SK-N-SH (cell line): ENCODE measurements at regions not wholly inside any gene's neighbourhood (a gene's known extent, or its start where the extent isn't known, plus 50 kb on each side); places are given as distances from the start of the nearest gene placed in this dataset.

Experiments
- CTCF ChIP-seq: fragments of 200-600 bp; sonication (generic); IDR thresholded peaks from 2 replicates; pipeline ENCODE4 v1.6.1; 2017; ENCODE audit warnings: antibody characterized with exemption, mild to moderate bottlenecking, moderate library complexity
- EP300 ChIP-seq, 2 experiments: IDR thresholded peaks; 2 replicates each; pipeline versions ENCODE4 v1.4.0 to v1.6.1; 2012; ENCODE audit warnings: borderline replicate concordance in 1 of 2, low read depth in 1 of 2, low read length in 1 of 2
- GABPA ChIP-seq: IDR thresholded peaks from 2 replicates; pipeline ENCODE4 v1.4.0; 2012; ENCODE audit warnings: low read depth, mild to moderate bottlenecking
- MAX ChIP-seq: IDR thresholded peaks from 2 replicates; pipeline ENCODE4 v1.4.0; 2012; ENCODE audit warnings: low read depth
- MXI1 ChIP-seq: IDR thresholded peaks from 2 replicates; pipeline ENCODE4 v1.6.1; 2012; ENCODE audit warnings: mild to moderate bottlenecking, low read depth, low read length, improper control_type of control experiment
- NFIC ChIP-seq: IDR thresholded peaks from 2 replicates; pipeline ENCODE4 v1.4.0; 2012; ENCODE audit warnings: borderline replicate concordance
- NRF1 ChIP-seq: IDR thresholded peaks from 2 replicates; pipeline ENCODE4 v1.6.1; 2012; ENCODE audit warnings: low read depth, mild to moderate bottlenecking, low read length
- POLR2AphosphoS5 ChIP-seq: IDR thresholded peaks from 2 replicates; pipeline ENCODE4 v1.6.1; 2012; ENCODE audit warnings: low read depth, low read length
- SIN3A ChIP-seq: IDR thresholded peaks from 2 replicates; pipeline ENCODE4 v1.6.1; 2012; ENCODE audit warnings: low read depth, mild to moderate bottlenecking, low read length, moderate library complexity, borderline replicate concordance
- SMC3 ChIP-seq: IDR thresholded peaks from 2 replicates; pipeline ENCODE4 v1.6.1; 2012; ENCODE audit warnings: low read depth, low read length, improper control_type of control experiment
- TEAD4 ChIP-seq: IDR thresholded peaks from 2 replicates; pipeline ENCODE4 v1.4.0; 2012; ENCODE audit warnings: mild to moderate bottlenecking, borderline replicate concordance; ENCODE audit not compliant: insufficient read depth
- YY1 ChIP-seq: IDR thresholded peaks from 2 replicates; pipeline ENCODE4 v1.4.0; 2012; ENCODE audit warnings: low read depth, mild to moderate bottlenecking
- ZBTB33 ChIP-seq: IDR thresholded peaks from 2 replicates; pipeline ENCODE4 v1.4.0; 2012; ENCODE audit warnings: low read depth, borderline replicate concordance

GRCh38 chr13:40231311-40231710 is 435.1 kb downstream of the FOXO1 start:
- no peak for TF ChIP-seq MXI1
- TF ChIP-seq NRF1, result no peak
- TF ChIP-seq CTCF, result no peak
- no peak for TF ChIP-seq POLR2AphosphoS5
- no peak for TF ChIP-seq SIN3A
- no peak for TF ChIP-seq MAX
- no peak for TF ChIP-seq SMC3
- TF ChIP-seq TEAD4, result no peak
- no peak for TF ChIP-seq GABPA
- no peak for TF ChIP-seq NFIC
- no peak for TF ChIP-seq ZBTB33
- TF ChIP-seq EP300 (IDR thresholded peaks at IDR 0.05; ENCODE audit: borderline replicate concordance in 1 of 2, low read depth in 1 of 2, low read length in 1 of 2), result no peak; a peak in 1 of 4 replicates
- no peak for TF ChIP-seq YY1
